Nephron progenitor cell (in vitro differentiated cells): ENCODE measurements at regions not wholly inside any gene's neighbourhood (a gene's known extent, or its start where the extent isn't known, plus 50 kb on each side); places are given as distances from the start of the nearest gene placed in this dataset.

Experiments used
- DNase-seq: peaks from one replicate; pipeline ENCODE4 v3.0.0; 2021
- H3K27ac Mint-ChIP-seq: 2 replicates; pipeline ENCODE4 v1.8.0; 2021; ENCODE audit warnings: mild to moderate bottlenecking, moderate library complexity, mixed read lengths
- H3K27me3 Mint-ChIP-seq: 2 replicates; pipeline ENCODE4 v1.8.0; 2021; ENCODE audit warnings: mild to moderate bottlenecking, low read depth, mixed read lengths; ENCODE audit not compliant: poor library complexity
- H3K36me3 Mint-ChIP-seq: 2 replicates; pipeline ENCODE4 v1.8.0; 2021; ENCODE audit warnings: low read depth, mixed read lengths
- H3K4me1 Mint-ChIP-seq: 2 replicates; pipeline ENCODE4 v1.8.0; 2021; ENCODE audit warnings: mixed read lengths
- H3K4me3 Mint-ChIP-seq: 2 replicates; pipeline ENCODE4 v1.8.0; 2021; ENCODE audit warnings: mild to moderate bottlenecking, moderate library complexity, mixed read lengths
- H3K9me3 Mint-ChIP-seq: 2 replicates; pipeline ENCODE4 v1.8.0; 2021; ENCODE audit warnings: mild to moderate bottlenecking, moderate library complexity, mixed read lengths
- TF ChIP-seq, protein P1 (sequence below): fragments of 200-600 bp; sonication (generic); IDR thresholded peaks from 2 replicates; pipeline ENCODE4 v1.5.0; 2021; ENCODE audit warnings: antibody characterized with exemption

DNA sequence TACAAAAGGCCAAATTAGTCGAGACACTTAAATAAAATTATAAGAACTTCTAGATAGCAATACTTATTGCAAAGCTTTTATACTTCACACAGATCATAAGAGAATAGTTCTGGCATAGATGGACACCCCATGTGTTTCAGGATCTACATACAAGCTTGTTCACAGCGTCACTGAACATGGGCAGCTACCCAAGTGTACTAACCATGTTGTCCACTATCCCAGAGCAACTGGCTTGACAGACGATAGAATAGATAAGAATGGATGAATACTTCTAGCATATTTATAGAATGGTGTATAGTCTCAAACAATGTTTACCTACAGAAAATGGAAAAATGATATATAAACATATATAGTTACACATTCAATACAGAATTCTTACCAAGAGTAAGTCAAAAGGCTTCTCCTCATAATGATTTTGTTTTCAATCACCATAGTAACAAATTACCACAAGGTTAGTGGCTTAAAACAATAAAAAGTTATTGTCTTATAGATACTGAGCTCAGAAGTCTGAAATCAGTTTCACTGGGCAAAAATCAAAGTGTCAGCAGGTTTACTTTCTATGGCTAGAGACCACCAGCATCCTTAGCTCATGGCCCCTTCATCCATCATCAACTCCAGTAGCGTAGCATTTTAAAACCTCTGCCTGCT lies 446.7 kb downstream of the DMRTA1 start:
- Mint-ChIP-seq H3K4me1 (no peaks in the 10 kb centered on the region), H3K27ac (no peak overlapping the region), H3K36me3 (no peaks in the 10 kb centered on the region), H3K27me3 (no peaks in the 10 kb centered on the region), H3K9me3 (no peaks in the 10 kb centered on the region), H3K4me3 (no peak overlapping the region)
- TF ChIP-seq, protein P1, sequence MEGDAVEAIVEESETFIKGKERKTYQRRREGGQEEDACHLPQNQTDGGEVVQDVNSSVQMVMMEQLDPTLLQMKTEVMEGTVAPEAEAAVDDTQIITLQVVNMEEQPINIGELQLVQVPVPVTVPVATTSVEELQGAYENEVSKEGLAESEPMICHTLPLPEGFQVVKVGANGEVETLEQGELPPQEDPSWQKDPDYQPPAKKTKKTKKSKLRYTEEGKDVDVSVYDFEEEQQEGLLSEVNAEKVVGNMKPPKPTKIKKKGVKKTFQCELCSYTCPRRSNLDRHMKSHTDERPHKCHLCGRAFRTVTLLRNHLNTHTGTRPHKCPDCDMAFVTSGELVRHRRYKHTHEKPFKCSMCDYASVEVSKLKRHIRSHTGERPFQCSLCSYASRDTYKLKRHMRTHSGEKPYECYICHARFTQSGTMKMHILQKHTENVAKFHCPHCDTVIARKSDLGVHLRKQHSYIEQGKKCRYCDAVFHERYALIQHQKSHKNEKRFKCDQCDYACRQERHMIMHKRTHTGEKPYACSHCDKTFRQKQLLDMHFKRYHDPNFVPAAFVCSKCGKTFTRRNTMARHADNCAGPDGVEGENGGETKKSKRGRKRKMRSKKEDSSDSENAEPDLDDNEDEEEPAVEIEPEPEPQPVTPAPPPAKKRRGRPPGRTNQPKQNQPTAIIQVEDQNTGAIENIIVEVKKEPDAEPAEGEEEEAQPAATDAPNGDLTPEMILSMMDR = no peak
- no peak for DNase-seq

DNA sequence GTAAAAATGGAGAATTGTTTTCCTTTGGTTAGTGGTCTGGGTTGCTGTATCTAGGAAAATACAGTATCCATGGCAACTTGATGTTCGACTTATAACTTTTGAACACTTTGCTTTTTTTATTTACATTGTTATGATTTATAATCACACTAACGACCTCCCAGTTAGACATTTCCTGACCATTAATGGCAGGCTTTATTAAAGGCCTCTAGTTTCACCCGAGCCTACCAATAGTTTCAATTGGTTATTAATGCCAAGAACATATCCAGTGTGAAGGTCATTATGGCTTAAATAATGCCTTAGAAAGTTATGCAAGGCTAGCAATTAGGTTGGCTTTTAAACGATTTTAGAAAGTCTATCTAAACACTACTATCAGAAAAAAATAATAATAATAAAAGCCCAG lies 452.0 kb downstream of the DMRTA1 start:
- Mint-ChIP-seq H3K27ac (no peak overlapping the region), H3K36me3 (no peaks in the 10 kb centered on the region), H3K9me3 (no peaks in the 10 kb centered on the region), H3K27me3 (no peaks in the 10 kb centered on the region), H3K4me1 (no peaks in the 10 kb centered on the region), H3K4me3 (no peak overlapping the region)
- DNase-seq = no peak
- TF ChIP-seq, protein P1 = no peak

GRCh38 chr9:22911632-22912031 lies 465.0 kb downstream of the DMRTA1 start:
- Mint-ChIP-seq H3K27me3 (no peaks in the 10 kb centered on the region), H3K27ac (no peak overlapping the region)
- TF ChIP-seq, protein P1 = no peak

DNA sequence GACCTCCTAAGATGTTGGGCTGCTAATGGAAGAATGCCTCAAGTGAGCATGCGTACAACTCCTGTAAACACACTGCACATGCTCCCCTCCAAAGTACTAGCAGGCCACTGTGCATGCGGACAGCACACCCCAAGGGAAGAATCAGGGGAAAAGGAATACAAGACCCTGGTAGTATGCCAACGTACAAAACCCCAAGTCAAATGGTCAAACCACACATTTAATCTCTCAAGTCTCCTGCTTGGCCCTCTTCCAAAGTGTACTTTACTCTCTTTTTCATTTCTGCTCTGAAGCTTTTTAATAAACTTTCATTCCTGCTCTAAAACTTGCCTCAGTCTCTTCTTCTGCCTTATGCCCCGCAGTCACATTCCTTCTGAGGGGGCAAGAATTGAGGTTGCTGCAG lies 466.4 kb downstream of the DMRTA1 start:
- Mint-ChIP-seq H3K27me3 (no peaks in the 10 kb centered on the region), H3K4me3 (no peak overlapping the region), H3K36me3 (no peaks in the 10 kb centered on the region), H3K27ac (peak overlapping the region; percentile 43), H3K9me3 (no peaks in the 10 kb centered on the region), H3K4me1 (peaks cover 5% of the 10 kb centered on the region)
- TF ChIP-seq, protein P1 = no peak
- DNase-seq = no peak

More at GRCh38 chr9:22911632-22912031, 465.0 kb downstream of the DMRTA1 start:
- no peak overlapping the region for H3K4me3 Mint-ChIP-seq
- no peaks in the 10 kb centered on the region for H3K36me3 Mint-ChIP-seq
- DNase-seq = no peak
- H3K4me1 Mint-ChIP-seq = peaks cover 5% of the 10 kb centered on the region
- no peaks in the 10 kb centered on the region for H3K9me3 Mint-ChIP-seq

- DNase-seq = no peak
- no peaks in the 10 kb centered on the region for H3K9me3 Mint-ChIP-seq
- H3K27ac Mint-ChIP-seq = no peak overlapping the region
- no peaks in the 10 kb centered on the region for H3K36me3 Mint-ChIP-seq
- H3K27me3 Mint-ChIP-seq = no peaks in the 10 kb centered on the region
- H3K4me3 Mint-ChIP-seq = no peak overlapping the region
- TF ChIP-seq, protein P1 = no peak
- peaks cover 5% of the 10 kb centered on the region for H3K4me1 Mint-ChIP-seq
Observed at GRCh38 chr9:22913518-22913917, 466.9 kb downstream of the DMRTA1 start.

DNA sequence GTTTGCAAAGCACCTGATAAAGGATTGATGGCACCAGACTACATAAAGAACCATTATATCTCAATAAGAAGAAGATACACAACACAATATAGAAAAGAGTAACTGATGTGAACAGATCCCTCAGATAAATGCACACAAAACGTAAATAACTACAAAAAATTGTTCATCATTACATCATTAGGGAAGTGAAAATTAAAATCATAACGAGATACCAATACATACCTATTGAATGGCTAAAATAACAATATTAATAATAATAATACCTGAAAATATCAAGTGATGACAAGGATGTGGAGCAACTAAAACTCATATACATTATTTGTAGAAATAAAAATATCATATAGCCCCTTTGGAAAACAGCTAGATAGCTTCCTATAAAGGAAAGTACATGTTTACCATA lies 469.5 kb downstream of the DMRTA1 start:
- no peak overlapping the region for H3K27ac Mint-ChIP-seq
- no peak for DNase-seq
- TF ChIP-seq, protein P1 = no peak
- H3K4me3 Mint-ChIP-seq = no peak overlapping the region
- H3K36me3 Mint-ChIP-seq = no peaks in the 10 kb centered on the region
- peaks cover 5% of the 10 kb centered on the region for H3K4me1 Mint-ChIP-seq
- H3K9me3 Mint-ChIP-seq = no peaks in the 10 kb centered on the region
- H3K27me3 Mint-ChIP-seq = no peaks in the 10 kb centered on the region
